ENCODE measurements at regions not wholly inside any gene's neighbourhood (a gene's known extent, or its start where the extent isn't known, plus 50 kb on each side); places are given as distances from the start of the nearest gene placed in this dataset.

DNA sequence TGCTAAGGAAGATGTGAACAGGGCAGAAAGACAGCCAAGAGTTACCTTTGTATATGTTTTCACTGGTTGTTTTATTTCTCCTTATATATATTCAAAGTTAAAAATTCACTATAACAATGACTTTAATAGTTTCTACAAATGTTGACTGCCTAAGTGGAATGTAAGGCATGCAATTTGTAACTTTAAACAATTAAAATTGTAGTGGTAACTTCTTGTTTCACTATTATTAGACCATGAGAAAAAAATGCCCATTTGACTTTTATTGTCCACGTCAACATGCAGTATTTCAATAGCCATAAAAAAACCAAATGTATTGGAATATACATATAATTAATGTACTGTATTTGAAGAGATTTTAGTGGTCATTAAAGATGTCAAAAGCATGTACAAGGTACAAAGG is 340.7 kb upstream of the CBLB start:
- FAIRE-seq (no peak), DNase-seq (ENCODE audit: low spot score) (no peak)

GRCh38 chr3:106210923-106211322 is 342.1 kb upstream of the CBLB start:
- no peak for FAIRE-seq

DNA sequence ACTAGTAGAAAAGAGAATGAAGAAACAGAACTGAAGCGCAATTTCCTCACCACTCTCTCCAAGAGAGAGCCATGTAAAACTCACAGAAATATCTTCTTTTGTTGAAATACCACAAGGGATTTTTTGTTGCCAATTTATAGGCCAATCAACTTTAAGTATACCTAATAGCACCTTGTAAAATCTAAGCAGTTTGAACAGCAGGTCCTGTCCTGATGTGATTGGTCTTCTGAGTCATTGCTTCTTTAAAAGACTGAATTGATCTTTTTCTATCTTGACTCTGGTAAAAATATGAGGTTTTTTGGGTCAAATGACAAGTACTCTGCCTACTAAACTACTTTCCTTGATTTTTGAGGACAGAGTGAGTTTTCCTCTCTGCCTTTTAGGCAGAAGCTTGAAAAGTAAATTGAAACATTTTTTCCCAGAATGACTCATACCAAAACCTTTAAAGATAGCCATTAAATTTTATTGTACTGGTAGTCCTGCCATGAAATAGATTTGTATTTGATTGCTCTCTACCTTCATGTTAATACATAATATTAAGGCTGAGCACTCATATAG is 343.9 kb upstream of the CBLB start:
- FAIRE-seq = no peak
- no peak for DNase-seq (ENCODE audit: low spot score)

More at GRCh38 chr3:106210923-106211322, 342.1 kb upstream of the CBLB start:
- DNase-seq (ENCODE audit: low spot score) = no peak

DNA sequence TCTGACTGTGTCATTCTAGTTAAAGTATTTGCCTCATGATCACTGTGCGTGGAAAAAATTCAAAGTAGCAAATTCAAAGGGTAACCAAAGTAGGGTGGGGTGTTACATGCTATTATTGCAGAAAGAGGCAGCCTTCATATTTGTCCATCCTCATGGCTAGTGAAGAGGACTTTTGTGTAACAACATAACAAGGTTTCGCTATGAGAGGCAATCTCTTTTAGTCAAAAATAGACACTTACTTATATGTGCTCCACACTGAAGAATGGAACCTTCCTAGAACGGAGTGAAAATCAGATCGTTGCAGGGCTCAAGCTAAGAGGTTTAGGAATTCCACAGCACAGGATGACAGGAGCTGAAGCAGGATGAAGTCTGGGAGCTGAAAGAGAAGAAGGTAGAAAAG is 345.1 kb upstream of the CBLB start:
- FAIRE-seq (no peak), DNase-seq (ENCODE audit: low spot score) (no peak)

GRCh38 chr3:106214641-106215040 is 345.8 kb upstream of the CBLB start:
- no peak for FAIRE-seq

GRCh38 chr3:106215047-106215446 is 346.2 kb upstream of the CBLB start:
- FAIRE-seq = no peak

More at GRCh38 chr3:106214641-106215040, 345.8 kb upstream of the CBLB start:
- DNase-seq (ENCODE audit: low spot score) = no peak

DNA sequence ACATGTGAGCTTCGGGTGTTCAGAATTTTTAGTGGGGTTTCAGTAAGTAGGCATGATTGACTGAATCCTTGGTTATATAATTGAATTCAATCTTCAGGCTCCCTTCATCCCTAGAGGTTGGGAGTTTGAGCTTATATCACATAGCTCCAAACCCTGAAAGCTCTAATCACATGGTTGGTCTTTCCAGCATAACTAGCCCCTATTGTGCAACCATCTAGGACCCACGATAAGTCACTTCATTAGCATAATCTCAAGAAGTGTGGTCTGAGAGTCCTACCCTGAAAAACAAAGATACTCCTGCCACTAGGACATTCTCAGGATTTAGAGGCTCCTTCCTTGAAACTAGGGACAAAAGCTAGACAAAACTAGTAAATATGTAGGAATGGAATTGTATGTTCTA is 348.9 kb upstream of the CBLB start:
- DNase-seq (ENCODE audit: low spot score) (no peak), FAIRE-seq (no peak)

More at GRCh38 chr3:106215047-106215446, 346.2 kb upstream of the CBLB start:
- no peak for DNase-seq (ENCODE audit: low spot score)

GRCh38 chr3:106227068-106227467 is 358.3 kb upstream of the CBLB start:
- no peak for DNase-seq (ENCODE audit: low spot score)
- no peak for FAIRE-seq

- FAIRE-seq = no peak
- no peak for DNase-seq (ENCODE audit: low spot score)
Measured at GRCh38 chr3:106228271-106228670, 359.5 kb upstream of the CBLB start.

DNA sequence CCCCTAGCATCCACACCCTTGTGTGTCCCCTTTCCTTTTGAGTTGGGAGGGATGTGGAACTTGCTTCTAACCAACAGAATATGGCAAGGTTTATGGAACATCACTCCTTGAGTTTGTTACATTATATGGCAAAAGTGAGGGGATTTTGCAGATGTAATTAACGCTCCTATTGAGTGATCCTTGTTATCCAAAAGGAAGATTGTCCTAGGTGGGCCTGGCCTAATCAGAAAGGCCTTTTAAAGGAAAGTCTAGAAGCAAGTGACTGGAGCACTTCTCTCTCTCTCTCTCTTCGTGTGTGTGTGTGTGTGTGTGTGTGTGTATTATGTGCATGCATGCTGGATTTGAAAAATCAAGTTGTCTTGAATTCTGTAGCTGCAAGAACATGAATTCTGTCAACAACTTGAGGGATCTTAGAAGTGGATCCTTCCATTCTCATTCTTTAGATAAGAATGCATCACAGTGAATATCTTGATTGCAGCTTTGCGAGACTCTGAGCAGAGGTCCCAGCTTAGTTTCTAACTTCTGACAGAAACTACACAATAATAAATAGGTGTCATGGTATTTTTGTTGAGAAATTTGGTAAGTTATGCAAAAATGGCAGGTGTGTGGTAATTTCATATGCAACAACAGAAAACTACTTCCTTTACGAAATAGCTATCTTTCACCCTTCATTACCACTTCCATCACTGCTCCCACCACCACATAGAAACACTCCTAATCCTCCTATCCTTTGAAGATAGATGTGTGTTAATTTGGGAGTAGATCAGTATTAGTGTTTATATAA is 360.9 kb upstream of the CBLB start:
- FAIRE-seq = no peak
- DNase-seq (ENCODE audit: low spot score) = no peak

GRCh38 chr3:106231086-106231485 is 362.3 kb upstream of the CBLB start:
- FAIRE-seq = no peak
- DNase-seq (ENCODE audit: low spot score) = no peak

GRCh38 chr3:106232956-106233355 is 364.1 kb upstream of the CBLB start:
- DNase-seq (ENCODE audit: low spot score) (no peak), FAIRE-seq (no peak)

- FAIRE-seq (no peak), DNase-seq (ENCODE audit: low spot score) (no peak)
Measured at GRCh38 chr3:106239195-106239697, 370.4 kb upstream of the CBLB start.

GRCh38 chr3:106241593-106241992 is 372.8 kb upstream of the CBLB start:
- FAIRE-seq (no peak), DNase-seq (ENCODE audit: low spot score) (no peak)

DNA sequence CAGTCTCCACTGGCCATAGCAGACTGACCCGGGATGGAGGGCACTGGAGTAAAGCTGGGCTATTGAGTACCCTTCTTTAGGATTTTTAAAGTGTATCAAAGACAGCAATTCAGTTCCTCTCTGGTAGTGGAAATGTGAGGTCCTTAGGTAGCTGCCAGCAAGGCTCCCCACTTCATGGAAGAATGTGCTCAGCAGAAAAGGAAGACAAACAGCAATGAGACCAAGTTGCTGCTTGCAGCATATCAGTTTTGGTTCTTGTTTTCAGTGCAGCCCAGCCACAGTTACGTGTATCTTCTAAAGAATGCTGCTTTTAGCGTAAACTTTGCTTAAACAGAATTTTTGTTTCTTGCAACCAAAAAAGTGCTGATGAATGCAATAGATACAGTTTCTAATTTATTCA is 374.0 kb upstream of the CBLB start:
- DNase-seq (ENCODE audit: low spot score) (no peak), FAIRE-seq (no peak)

GRCh38 chr3:106245400-106245799 is 376.6 kb upstream of the CBLB start:
- no peak for FAIRE-seq
- DNase-seq (ENCODE audit: low spot score) = no peak

DNA sequence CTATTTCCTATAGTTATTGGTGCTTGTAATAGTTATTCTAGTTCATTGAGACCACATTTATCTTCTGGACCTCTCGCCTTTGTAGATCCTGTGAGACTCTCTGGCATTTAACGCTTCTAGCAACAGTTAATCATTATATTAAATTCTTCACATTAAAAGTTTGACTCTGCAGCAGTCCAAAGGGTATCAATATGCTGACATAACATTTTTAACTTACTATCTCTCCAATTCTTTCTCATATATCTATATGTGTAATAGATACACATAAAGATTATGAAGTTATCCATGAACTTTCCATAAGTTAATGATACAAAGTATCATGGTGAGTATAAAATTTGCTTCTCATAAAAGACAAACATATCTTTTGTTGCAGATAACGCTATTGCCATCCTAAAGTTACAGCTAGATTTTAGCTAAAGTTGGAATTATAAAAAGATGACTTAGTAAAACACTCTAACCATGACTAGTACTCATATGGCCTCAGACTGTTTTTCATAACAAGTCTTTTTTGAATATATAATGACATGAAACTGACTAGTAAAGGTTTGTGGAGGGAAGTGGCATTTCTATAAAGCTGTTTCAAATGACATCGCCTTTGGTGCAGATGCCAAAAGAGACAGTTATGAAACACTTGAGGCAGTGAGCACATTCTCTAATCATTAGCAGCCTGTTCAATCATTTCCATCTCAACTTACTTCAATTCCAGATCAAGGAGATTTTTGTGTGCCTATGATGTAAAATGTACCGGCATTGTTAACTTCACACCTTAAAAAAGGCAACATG is 379.3 kb upstream of the CBLB start:
- FAIRE-seq (no peak), DNase-seq (ENCODE audit: low spot score) (no peak)

DNA sequence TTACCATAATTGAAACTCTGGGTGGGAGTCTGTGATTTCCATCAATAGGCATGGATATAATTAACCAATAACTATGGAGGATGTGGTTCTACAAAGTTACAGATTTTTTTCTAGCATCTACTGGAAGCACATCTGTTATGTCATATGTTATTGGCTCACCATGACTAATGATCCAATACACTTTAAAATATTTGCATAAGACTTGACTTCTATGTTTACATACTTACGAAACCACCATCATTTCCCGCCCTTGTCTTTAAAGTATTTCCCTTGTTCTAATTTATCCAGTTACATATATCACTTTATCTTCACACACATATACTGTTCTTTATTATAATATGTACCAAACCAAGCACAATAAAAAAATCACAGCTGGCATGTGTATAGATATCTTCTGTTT is 380.3 kb upstream of the CBLB start:
- DNase-seq (ENCODE audit: low spot score) = no peak

DNA sequence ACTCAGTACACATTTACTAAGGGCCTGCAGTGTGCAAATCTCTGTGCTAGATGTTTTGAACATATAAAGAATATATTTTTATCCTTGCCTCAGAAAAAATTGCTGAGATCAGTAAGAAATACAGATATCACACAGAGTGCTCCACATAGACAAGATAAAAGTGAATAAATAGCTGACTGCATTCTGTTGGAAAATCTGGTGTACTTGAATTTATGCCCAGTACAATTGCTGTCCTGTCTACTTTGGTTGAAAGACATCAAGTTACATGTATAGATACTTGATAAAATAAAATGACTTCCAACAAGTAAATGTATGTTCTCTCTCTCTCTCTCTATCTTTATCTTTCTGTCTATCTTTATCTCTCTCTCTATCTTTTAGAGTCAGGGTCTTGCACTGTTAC is 381.2 kb upstream of the CBLB start:
- no peak for FAIRE-seq
- DNase-seq (ENCODE audit: low spot score) = no peak

More for the DNA sequence above, 380.3 kb upstream of the CBLB start:
- FAIRE-seq = no peak

DNA sequence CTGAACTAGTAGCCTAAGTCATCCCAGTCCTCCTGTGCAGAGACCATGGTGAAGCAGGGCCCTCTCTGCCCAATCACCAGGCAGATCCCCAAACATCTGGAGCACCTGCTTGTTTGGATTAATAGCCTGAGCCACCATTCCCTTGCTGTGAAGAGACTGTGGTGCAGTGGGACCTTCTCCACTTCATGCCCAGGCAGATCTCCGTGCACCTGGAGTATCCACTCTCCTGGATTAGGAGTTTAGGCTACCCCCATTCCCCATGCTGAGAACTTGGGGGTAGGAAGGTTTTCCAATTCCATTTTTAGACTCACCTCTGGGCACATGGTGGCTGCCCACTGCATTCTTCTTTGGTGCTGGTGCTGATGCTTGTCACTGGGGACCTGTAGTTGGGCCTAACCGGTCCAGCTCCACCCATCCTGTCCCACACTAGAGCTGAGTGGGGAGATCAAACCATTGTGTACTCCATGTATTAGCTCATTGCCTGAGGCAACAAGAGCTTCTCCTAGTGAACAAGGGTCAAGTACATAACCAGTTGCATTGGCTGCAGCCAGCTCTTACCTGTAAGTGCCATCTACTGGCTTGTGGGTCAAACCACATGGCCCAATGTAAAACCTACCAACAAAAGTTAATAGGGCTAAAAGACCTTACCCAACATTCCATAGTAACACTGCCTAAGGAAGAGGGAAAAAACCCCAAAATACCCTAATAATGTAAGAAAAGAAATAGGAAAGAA is 382.5 kb upstream of the CBLB start:
- FAIRE-seq (no peak), DNase-seq (ENCODE audit: low spot score) (no peak)

GRCh38 chr3:106255870-106256248 is 387.0 kb upstream of the CBLB start:
- FAIRE-seq = no peak
- DNase-seq (ENCODE audit: low spot score) = no peak

Measured in urothelium cell line (cell line).